ENCODE measurements at regions not wholly inside any gene's neighbourhood (a gene's known extent, or its start where the extent isn't known, plus 50 kb on each side); places are given as distances from the start of the nearest gene placed in this dataset.
"Not testable (repeated sequence)": the region's sequence is repeated elsewhere in the genome, so short reads cannot be mapped to it uniquely, and the experiment has no call there.

DNA sequence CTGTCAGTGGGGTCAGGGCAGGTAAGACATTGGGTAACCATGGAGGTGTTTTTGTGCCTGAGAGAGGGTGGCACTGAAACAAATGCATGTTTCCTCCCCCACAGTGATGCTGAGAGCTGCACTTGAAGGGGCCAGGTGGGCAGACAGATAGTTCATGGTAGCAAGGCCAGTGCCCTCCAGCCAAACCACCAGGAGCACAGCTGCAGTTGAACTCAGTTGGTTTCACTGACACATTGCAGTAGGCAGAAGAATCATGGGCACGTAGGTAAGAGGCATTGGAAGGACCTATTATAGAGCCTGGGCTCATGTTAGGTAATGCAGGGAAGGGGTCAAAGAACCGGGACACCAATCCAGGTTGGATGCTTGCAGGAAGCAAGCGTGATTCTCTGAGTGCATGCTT is 93.2 kb upstream of the ARL4C start:
- DNase-seq: no peak

DNA sequence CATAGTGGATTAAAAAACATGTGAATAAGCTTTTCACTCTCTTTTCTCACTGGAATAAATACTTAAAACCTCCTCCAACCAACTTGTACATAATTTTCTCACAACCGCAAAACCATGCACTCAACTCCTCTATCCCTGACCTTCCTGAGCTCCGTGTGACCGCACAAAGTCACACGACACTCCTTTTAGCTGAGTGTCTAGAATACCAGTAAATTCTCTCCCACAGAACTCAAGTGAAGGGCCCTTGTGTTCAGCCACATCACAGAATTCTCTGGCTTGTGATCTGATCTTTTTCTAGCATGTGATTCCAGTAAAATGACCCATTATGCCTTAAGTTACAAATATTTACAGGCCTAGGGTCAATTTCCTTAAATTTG is 91.2 kb upstream of the ARL4C start:
- no peak for DNase-seq

DNA sequence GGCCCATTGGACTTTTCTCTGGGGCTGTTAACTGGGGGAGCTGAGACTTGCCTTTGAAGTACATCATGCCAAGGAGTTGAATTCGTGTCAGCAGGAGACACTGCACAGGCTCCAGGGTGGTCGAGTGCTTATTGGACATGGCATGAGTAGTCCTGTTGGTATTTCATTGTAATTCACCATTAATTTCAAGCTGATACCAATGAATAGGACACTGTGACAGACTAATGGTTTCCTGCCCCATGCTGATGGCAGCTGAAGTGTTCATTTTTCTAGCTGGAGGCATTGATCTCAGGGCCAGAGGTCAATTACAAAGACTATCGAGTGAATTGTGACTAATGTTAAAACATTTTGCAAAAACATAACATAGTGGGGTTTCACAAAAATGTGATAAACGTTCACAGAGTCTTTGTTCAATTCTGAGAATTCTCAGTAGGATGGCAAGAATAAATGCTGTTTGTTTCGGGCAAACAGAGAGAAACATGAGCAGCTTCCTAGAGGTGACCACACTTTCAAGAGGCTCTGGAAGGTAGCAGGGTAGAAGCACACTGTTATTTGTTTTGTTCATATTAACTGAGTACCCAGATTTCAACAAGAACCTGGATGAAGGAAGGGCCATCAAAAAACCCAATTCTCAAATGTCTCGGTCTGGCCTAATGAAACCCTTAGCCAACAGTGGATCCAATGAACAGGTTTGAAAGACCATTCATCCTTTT is 90.6 kb upstream of the ARL4C start:
- no peak for DNase-seq

DNA sequence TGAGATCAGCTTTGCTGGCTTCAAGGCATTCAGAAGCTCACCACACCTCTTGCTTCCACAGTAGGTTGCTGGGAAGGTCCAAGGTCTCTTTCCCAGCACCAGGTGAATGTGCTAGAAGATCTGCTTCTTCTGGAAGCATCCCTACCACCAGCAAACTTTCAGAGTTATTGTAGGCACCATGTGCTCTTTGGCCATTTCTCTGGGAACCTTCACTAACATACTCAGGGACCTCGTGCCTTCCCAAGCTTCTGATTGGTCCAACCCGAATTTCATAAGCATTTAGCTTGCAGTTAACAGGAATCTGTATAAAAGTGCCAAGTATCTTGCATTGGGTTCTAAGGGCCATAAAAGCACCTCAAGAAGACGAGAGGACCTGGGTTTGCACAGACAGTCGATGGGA is 86.5 kb upstream of the ARL4C start:
- no peak for DNase-seq

DNA sequence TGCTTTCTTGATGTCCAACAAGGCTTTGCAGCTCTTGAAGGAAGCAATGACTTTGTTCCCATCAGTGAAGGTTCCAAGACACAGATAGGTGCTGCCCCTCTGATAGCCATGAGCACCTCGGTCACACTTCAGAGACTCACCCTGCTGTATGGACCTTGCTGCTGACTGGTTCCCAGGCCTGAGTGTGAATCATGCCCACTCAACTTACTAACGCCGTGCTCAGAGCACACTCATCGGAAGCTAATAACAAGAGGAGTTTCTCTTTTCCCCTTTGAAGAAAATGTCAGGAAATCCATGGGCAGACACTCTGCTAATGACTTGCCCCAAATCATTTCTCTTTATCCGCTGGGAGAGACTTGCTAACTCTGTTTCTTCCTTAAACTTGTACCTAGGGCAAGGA is 83.8 kb upstream of the ARL4C start:
- no peak for DNase-seq

DNA sequence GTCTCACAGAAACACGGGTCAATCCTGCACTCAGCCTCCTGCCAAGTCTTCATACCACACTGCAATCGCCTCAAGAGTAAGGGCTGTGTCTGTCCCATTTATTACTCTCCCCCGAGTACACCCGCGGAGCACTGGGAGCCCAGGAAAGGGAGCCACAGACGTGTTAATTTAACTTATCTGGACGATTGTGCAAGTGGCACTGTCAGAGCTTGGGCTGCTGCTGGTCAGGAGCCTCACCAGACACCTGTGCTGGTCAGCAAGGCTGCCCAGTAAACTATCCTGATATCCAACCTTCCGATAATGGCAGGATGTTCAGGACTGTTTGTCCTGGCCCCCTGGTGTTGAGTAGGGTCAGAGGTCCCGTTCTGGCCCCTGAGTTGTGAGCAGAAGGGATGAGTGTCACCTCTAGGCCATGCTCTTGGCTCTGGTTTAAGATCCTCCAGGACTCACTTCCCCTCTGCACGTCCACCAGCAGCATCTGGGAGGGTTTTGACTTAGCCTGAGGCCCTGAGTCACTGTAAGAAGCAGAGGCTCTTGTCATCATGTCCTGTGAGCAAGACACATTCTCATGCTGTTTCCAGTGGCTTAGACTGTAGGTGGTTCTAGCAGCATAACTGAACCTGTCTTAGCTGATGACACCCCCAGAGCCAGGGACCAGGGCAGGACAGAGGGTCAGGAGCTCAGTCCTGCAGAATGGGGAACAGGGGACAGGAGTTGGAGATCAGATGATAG is 82.5 kb upstream of the ARL4C start:
- DNase-seq: no peak

DNA sequence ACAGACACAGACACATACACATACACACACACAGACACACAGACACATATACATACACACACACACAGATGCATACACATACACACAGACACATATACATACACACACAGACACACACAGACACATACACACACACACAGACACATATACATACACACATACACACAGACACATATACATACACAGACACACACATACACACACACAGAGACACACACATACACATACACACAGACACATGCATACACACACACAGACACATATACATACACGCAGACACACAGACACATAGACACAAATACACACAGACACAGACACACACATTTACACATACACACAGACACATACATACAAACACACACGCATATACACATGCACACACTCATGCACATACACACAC is 81.5 kb upstream of the ARL4C start:
- no peak for DNase-seq

DNA sequence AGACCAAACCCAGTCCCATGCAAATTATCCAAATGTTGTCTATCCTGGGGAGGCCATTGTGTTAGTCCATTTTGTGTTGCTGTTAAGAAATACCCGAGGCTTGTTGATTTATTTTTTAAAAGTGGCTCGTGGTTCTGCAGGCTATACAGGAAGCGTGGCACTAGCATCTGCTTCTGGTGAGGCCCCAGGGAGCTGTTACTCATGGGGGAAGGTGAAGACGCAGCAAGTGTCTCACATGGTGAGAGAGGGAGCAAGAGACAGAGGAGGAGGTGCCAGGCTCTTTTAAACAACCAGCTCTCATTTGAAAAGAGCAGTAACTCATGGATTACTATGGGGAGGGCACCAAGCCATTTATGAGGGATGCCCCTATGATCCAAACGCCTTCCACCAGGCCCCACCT is 80.3 kb upstream of the ARL4C start:
- DNase-seq: no peak

DNA sequence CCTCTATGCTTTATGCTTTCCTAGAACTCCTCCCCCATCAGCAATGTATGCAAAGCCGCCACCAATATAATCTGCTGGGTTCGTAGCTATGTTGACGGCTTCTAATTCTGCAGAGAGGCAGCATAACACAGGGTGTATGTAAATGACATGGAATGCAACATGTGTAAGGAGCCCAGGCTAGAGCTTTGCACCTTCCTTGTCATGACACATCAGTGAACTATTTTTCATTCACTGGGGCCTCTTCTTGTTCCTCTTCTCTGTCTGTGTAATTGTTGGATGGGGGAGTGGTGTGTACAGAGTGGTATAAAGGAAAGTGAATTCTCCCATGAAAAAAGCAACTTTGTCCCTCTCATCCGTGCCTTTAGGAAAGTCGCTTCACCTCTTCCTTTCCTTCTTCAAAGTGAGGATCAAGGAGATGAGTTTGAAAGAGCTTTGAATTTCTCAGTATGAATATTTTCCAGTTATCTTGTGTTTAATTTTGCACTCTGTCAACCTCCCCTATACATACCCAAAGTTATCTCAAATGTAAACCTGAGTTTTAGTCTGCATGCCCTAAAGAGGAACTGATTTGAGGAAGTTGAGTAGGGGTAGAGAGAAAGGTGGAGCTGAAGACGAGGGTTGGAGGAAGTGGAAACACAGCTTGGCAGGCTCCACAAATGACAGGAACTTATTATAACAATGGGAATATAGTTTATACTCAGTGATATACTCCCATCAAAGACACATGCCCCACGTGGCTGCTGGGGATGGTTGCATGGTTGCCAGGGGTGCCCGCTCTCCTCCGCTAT is 74.9 kb upstream of the ARL4C start:
- DNase-seq: no peak

DNA sequence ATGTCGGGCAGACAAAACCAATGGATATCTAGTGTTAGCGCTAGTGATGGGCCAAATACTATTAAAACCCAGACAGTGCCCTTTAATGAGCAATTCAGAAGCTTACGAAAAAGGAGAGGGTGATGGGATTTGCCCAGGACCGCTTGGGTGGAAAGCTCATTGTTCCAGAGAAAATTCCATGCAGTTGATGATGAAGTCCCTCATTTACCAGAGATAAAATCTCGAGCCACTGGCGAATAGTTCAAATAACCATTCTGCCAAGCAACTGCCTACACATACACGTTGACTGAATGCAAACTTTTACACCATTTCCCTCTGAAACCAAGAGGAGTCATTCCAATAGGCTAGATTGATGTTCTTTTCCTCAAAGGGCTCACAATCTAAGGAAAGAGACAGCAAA is 73.6 kb upstream of the ARL4C start:
- DNase-seq: no peak

DNA sequence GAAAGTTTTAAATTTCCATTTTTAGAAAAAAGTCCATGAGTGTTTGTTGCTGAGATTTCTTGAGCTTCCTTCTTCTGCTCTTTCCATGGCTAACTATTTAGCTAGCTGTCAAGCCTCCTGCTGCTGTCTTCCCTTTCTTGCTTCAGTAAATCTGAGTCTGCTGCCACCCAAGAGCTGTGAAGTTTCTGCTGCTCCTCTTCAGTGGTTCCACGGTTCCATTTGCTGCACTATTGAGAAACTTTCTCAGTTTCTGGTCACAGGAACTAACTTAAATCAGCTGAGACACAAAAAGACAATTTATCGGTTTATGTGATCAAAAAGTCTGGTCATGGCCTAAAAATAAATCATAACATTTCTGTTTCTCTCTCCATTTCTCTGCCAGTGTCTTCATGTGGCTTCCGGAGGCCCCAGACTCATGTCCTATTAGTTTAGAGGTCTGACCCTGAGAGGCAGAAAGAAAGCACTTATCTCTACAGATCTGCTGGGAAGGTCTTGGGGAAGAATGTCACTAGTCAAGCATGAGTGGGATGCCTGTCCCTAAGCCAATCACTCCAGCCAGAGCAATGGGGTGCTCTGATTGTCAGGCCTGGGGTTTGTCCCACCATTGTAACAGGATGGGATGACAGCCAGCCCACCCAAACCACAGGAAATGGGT is 73.0 kb upstream of the ARL4C start:
- no peak for DNase-seq

DNA sequence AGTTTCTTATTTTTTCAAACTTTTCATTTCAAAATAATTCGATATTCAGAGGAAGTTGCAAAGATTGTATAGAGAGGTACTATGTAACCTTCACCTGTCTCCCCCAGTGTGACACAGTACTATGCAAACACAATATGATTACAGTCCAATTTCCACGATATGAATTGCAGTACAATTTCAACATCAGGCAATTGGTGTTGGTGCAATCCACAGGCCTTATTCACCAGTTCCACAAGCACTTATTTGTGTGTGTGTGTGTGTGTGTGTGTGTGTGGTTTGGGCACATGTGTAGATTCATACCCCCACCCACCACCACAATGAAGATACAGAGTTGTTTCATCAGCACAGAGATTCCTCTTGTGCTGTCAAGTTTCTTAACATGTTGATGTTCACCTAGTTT is 69.7 kb upstream of the ARL4C start:
- no peak for DNase-seq

DNA sequence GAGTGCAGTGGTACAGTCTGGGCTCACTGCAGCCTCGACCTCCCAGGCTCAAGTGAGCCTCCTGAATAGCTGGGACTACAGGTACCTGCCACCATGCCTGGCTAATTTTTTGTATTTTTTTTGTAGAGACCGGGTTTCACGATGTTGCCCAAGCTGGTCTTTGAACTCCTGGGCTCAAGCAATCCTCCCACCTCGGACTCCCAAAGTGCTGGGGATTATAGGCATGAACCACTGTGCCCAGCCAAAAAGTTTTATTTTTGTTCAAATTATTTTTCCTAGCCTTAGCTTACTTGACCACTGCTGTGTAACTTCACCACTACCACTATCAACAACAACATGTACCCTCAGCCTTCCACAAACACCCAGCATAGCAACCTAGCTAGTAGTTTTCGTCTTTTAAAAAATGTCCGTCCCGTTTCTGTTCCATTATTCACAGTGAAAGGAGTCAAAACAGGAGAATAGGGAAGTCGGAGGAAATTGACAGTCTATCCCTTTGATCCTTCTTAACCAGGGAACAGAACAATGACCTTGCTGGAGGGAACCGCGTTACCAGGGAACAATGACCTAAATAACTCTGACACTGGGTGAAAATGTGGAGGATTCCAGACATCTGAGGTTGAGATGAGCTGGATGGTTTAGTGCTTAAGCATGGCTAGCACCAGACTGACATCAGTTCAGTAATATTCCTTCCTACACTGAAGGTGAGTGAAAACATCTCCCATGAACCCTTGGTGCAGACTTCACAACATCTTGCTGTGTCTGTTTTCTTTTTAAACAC is 69.2 kb upstream of the ARL4C start:
- no peak for DNase-seq

DNA sequence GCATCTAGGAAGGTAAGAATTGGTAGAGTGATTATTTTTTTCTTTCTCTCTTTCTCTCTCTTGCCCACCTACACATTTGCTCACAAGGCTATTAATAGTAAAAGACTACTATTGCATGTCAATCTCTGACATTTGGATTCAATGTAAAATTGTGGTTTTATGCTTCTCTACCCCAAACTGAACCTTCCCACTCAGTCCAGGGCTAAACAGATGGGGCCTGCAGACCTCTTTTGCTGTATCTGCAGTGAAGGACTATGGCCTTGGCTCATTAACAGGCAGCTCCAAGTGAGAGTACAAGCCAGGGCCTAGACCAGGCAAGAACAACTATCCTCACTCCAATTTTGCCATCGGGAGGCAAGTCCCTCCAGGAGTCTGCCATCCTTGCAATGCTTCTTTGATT is 68.3 kb upstream of the ARL4C start:
- no peak for DNase-seq

DNA sequence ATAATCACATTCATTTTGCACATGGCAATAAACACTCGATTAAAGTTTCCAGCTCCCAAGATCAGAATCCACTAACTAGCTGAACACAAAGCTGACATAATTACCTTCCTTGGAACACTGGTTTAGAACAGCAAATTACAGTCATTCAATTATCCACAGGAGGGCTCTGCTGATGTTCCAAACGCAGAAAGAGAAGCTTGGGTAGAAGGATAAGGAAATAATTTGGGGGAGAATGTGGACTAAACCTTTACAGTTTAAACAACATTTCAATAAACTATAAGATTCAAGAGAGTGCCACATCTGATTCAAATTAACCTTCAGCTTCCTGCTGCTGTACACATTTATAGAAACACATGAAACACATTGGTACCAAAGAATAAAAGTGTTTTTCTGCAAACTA is 67.8 kb upstream of the ARL4C start:
- DNase-seq: no peak

DNA sequence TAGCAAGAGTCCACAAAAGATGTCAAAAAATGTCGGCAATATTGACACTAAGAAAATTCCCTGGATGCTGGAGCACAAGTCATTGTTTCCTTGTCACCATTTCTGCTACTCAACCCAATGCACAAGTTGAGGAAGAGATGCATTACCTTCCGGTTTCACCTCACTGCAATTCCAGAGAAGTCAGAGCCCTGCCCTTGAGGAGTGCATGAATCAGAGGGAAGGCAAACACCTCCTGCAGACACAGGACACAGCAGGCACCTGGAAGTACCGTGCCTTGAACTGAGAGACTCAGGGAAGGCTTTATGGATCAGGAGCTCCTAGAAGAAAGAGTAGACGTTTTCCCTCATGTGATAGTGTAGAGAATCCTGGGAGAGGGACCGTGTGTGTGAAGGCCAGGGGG is 62.7 kb upstream of the ARL4C start:
- DNase-seq: no peak

DNA sequence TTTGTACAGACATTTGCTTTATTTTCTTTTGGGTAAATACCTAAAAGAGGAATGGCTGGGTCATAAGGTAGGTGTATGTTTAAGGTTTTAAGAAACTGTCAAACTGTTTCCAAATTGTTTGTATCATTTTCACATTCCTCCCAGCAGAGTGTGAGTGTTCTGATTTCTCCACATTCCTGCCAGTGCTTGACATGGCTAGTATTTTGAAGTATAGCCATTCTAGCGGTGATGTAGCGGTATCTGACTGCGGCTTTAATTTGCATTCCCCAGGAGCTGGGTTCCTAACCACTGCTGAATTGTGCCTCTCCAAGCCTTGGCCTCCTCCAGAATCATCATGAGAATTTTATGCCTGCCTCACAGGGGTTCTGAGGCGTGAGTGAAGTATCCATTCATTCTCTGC is 61.8 kb upstream of the ARL4C start:
- no peak for DNase-seq

DNA sequence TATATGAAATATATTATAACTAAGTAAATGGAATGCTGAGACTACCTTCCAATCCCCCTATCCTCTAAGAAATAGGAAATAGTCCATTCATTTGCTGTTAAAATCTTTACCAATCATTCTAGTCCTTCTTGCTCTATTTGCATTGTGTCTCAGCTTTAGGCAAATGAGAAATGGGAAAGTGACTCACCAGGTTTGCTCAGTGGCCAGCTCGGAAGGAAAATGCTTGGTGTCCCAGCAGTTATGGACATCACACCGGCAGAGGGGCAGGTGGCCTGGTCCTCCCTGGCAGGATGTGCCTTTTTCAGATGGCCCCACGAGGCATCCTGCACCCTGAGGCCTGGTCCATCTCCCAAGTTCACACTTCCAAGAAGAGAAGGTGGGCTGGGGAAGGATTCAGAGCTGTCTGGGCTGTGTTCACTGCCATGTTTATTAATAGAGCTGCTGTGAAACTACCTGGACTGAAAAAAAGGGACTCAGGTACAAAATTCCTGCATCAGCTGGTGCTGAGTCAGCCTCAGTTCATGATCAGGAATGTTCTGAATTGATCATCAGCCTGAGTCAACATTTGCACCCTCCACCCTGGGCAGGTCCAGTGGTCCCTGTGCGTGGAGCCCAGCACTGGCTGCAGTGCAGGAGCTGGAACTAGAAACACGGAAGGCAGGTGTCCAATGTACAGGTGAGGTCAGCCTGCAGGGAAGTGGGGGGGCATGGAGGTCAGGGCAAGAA is 60.1 kb upstream of the ARL4C start:
- DNase-seq: no peak

DNA sequence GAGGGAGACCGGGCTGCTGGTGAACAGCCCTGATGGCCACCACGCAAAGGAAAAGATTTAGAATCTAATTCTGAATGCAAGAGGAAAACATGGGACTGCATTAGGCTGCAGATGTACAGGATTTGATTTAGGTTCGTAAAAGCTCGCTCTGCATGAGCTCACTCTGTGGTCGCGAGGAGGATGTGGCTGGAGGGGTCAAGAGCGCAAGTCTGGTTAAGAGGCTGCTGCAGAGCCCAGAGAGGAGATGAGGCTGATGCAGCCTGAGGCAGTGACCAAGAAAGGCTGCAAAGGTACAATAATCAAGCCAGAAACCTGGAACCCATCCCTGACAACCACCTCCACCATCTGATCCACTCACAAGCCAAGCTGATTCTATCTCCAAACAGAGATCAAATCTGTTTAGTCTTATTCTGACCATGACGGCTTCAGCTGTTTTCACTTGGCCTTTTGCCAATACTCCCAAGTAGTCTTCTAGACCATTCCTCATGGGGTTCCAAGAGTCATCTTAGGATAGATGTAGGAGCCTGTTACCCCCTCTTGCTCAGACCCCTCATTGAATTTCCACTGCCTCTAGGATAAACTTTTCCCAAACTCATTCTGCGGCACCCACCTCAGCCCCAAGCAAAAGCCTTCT is 58.9 kb upstream of the ARL4C start:
- no peak for DNase-seq

DNA sequence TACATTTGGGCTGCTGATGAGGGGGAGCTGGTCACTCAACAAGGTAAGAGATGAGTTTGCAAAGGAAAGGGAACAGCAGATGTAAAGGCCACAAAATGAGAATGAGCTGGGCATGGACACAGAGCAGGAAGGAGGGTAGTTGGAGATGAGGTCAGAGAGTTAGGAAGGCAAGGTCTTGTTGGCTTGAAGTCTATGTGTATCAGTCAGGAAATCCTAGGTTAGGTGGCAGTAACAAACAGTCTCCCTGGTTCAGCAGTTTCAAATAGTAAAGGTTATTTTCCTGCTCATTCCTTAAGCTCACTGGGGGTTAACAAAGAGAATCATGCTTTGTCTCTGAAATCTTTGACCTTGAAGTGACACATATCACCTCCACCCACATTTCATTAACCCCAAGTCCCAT is 58.3 kb upstream of the ARL4C start:
- DNase-seq: no peak

DNA sequence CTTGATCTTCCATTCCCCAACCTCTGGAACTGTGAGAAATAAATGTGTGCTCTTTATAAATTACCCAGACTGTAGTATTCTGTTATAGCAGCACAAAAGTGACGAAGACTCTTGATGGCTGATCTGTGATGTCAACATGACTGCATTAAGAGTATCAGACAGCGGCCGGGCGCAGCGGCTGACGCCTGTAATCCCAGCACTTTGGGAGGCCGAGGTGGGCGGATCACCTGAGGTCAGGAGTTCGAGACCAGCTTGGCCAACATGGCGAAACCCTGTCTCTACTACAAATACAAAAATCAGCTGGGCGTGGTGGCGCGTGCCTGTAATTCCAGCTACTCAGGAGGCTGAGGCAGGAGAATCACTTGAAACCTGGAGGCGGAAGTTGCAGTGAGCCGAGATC is 56.3 kb upstream of the ARL4C start:
- DNase-seq: not testable (repeated sequence)

All from CD4-positive, alpha-beta T cell treated with Interleukin-6 for 4 hours (primary cell).